Muscle of back (tissue), 3 donors: ENCODE measurements at regions not wholly inside any gene's neighbourhood (a gene's known extent, or its start where the extent isn't known, plus 50 kb on each side); places are given as distances from the start of the nearest gene placed in this dataset.

Experiments
- DNase-seq, 3 donors: peaks; one replicate each; pipeline versions ENCODE4 v3.0.0 to v3.0.0-alpha.2; 2013

- DNase-seq, result peak in 1 of 3 donors; percentile 23
Measured at GRCh38 chr10:107733328-107734130, 569.0 kb upstream of the SORCS1 start.

GRCh38 chr10:107732045-107732444 is 567.5 kb upstream of the SORCS1 start:
- no peak for DNase-seq

GRCh38 chr10:107728807-107729206 is 564.3 kb upstream of the SORCS1 start:
- no peak for DNase-seq

GRCh38 chr10:107727767-107728317 is 563.3 kb upstream of the SORCS1 start:
- peak; percentile 13 to 42 (median 28) for DNase-seq

GRCh38 chr10:107718864-107719263 is 554.4 kb upstream of the SORCS1 start:
- no peak for DNase-seq

GRCh38 chr10:107717046-107717445 is 552.5 kb upstream of the SORCS1 start:
- DNase-seq, result no peak

- DNase-seq, result no peak
Measured at GRCh38 chr10:107715565-107715964, 551.1 kb upstream of the SORCS1 start.

GRCh38 chr10:107708981-107709380 is 544.5 kb upstream of the SORCS1 start:
- DNase-seq, result no peak

GRCh38 chr10:107706096-107706725 is 541.7 kb upstream of the SORCS1 start:
- DNase-seq, result no peak

- DNase-seq, result no peak
Measured at GRCh38 chr10:107701943-107702342, 537.4 kb upstream of the SORCS1 start.

GRCh38 chr10:107692072-107692471 is 527.6 kb upstream of the SORCS1 start:
- DNase-seq, result no peak

- DNase-seq, result no peak
Measured at GRCh38 chr10:107689323-107689722, 524.8 kb upstream of the SORCS1 start.

- no peak for DNase-seq
Measured at GRCh38 chr10:107687701-107688100, 523.2 kb upstream of the SORCS1 start.

- peak in 1 of 3 donors; percentile 8 for DNase-seq
Measured at GRCh38 chr10:107686095-107686494, 521.6 kb upstream of the SORCS1 start.

- DNase-seq, result no peak
Measured at GRCh38 chr10:107671960-107672359, 507.5 kb upstream of the SORCS1 start.

- no peak for DNase-seq
Measured at GRCh38 chr10:107666214-107666613, 501.7 kb upstream of the SORCS1 start.

- no peak for DNase-seq
Measured at GRCh38 chr10:107665459-107665858, 501.0 kb upstream of the SORCS1 start.

GRCh38 chr10:107657851-107658250 is 493.3 kb upstream of the SORCS1 start:
- DNase-seq, result no peak

- no peak for DNase-seq
Measured at GRCh38 chr10:107656932-107657331, 492.4 kb upstream of the SORCS1 start.

- peak; percentile 22 to 60 (median 31) for DNase-seq
Measured at GRCh38 chr10:107653832-107654287, 489.4 kb upstream of the SORCS1 start.

GRCh38 chr10:107650939-107651338 is 486.4 kb upstream of the SORCS1 start:
- no peak for DNase-seq

- no peak for DNase-seq
Measured at GRCh38 chr10:107649249-107649648, 484.7 kb upstream of the SORCS1 start.

- DNase-seq, result no peak
Measured at GRCh38 chr10:107647462-107647861, 483.0 kb upstream of the SORCS1 start.
